NCI-H2196 treated with DMSO at 0.1 percent for 48 hours (cell line): ENCODE measurements at regions not wholly inside any gene's neighbourhood (a gene's known extent, or its start where the extent isn't known, plus 50 kb on each side); places are given as distances from the start of the nearest gene placed in this dataset.
"Not testable (repeated sequence)": the region's sequence is repeated elsewhere in the genome, so short reads cannot be mapped to it uniquely, and the experiment has no call there.

Experiments used
- DNase-seq: peaks from one replicate; lab custom pipeline; 2025; ENCODE audit not compliant: unreplicated experiment; lab: John Stamatoyannopoulos, UW

DNA sequence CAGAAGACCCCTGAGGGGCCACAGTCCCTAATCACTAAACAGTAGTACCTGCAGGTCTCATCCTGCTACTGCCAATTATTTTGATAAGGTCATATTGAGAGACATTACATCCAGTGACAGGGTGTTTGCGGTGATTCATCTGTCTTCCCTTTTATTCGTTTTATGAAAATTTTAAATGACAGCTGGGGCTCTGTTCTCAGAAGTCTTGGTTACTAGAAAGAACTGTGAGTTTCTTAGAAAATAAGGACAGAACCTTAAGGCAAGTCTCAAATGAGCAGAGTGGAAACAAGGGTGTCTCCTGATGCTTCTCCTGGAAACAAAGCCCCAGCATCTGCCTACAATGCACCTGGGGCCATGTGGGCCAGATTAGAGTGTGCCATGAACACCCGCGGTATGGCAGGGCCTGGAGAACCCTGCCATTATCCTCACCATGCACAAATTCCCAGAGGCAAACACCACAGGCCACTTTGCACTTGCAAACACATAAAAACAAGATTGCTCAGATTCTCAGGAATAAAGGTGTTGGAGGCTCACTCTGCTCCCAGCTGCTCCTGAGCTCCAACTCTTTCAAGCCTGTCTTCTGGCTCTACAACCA is 66.3 kb upstream of the IQSEC1 start:
- DNase-seq, result no peak

DNA sequence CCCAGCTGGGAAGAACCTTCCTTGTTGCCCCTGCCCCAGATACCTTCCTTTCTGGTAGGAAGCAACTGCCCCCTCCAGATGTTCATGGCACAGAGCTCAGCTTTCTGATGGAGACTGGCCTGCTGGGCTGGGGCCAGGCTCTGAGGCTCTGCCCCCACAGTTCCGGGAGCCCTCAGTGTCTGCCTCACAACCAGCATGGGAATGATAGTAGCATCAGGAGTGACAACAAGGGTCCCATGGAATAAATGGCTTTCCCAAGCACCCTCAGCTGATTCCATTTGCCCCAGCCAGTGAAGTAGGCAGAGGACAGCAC is 65.6 kb upstream of the IQSEC1 start:
- DNase-seq, result no peak

DNA sequence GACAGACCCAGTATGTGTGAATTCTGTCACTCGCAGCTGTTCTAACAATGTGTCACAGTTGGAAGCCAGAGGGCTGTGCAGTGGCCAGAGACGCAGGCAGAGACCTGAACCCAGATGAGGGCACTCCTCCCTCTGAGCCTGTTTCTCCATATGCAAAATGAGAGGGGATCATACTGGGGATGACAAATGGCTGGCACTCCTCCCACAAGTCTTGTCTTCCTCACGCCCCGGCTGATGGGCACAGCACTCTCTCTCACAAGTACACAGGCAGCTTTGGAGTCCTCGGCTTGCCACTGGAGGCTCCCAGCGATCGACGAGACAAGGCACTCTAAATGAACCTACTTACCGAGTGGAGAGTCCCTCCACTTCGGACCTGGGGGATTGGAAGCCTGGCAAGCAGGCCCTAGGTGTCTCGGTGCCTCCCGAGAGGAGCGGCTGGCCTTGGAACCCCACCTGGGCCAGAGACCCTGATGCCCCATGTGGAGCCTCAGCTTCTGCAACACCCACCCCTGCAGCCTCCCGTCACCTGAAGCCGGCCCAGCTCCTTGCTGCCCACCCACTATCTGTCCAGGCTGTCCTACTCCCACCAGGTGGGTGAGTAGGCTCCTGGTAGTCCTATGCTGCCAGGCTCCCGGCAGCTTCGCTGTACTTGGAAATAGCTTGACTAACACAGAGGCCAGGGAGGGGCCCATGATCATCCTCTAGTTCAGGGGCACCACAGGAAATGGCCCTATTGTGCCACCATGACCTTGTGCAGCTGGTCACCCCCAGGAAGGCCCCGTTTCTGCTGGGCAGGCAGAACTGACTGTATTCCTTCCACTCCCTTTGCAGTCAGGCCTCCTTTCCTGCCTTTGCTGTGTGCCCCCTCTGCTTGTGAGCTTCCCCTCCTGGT is 65.0 kb upstream of the IQSEC1 start:
- DNase-seq, result no peak

GRCh38 chr3:13136848-13137247 is 63.6 kb upstream of the IQSEC1 start:
- not testable (repeated sequence) for DNase-seq

GRCh38 chr3:13136426-13136825 is 63.2 kb upstream of the IQSEC1 start:
- no peak for DNase-seq

- no peak for DNase-seq
Observed at GRCh38 chr3:13135811-13136321, 62.6 kb upstream of the IQSEC1 start.

GRCh38 chr3:13135251-13135810 is 62.1 kb upstream of the IQSEC1 start:
- DNase-seq, result no peak

DNA sequence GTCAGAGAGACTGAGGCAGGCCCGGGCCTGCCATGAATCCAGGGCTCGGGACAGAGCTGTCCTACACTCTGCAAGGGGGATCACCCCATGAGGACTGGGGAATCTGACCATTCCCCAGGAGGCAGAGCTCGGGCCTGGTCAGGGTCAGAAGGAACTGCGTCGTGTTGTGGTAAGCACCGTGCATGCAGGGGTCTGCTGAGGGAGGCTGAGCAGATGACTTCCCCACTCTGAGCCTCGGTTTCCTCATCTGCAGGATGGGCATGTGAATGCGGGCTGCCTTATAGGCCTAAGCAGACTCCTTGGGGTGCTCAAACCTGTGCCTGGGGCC is 61.6 kb upstream of the IQSEC1 start:
- no peak for DNase-seq

DNA sequence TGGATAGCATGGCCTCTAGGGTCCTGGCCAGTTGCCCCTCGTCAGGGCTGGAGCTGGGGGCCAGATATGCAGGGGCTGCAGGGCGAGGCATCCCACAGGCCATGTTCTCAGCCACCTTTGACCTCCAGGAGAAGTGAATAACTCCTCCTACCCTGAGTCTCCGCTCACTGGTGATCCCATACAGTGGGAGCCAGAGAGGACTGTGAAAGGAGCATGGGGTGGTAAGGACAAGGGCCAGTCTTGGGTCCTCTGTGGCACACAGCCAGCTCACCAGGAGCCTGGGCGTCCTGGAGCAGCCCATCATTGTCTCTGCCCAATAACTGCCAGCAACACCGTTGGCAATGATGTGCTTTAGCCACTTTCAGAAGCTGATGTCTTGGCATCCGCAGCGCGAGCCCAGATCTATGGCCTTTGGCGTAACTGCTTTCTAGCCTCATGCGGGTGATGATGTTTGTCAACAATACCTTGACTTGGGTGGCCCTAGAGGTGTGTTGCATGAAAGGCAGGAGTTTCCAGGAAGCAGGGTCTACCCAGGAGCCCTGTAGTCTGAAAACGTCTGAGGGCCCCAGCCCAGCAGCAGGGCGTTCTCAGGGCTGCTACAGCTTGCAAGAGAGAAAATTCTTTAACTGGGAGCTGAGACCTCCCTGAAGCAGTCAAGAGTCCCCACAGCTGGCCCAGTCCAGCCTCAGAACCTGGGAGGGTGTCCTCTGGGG is 61.1 kb upstream of the IQSEC1 start:
- no peak for DNase-seq

DNA sequence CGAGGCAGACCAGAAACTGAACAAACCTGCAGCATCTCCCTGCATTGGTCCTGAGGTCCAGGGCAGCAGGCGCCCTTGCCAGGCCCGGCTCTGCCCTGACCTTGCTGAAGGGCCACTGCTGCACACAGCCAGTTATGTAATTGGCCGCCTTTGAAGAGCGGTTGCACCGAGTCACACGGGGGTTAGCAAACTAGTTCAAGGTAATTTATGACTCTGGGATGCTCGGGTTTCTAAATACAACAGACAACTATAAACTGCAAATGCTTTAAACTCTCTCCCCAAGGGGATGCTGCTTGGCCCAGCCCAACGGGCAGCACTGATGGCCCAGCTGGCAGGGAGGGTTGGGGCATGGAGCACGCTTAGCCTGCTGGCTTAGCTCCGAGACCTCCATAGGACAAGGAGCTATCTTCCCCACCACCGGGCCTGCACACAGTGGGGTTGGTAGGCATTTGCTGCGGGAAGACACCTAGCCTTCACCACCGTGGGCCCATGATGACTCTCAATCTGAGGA is 60.3 kb upstream of the IQSEC1 start:
- no peak for DNase-seq

- DNase-seq, result no peak
Observed at GRCh38 chr3:13132731-13133410, 59.6 kb upstream of the IQSEC1 start.

DNA sequence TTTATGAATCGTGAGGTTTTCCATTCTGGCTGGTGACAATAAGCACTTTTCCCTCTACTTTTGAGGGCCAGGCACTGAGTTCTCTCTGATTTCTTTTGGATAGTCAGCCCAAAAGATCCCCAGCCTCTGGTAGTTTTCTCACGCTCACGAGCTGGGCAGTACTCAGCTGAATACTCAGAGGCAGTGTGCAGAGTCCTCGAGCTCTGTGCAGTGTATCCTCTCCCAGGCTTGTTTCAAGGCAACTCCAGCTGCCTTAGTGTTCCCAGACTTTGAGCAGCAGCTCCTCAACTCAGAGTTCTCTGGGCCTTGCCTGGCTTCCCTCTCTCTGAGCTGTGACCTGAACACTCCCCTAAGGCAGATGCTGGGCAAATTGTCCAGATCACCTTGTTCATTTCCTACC is 59.1 kb upstream of the IQSEC1 start:
- no peak for DNase-seq

GRCh38 chr3:13130464-13131193 is 57.4 kb upstream of the IQSEC1 start:
- no peak for DNase-seq

- no peak for DNase-seq
Observed at GRCh38 chr3:13125092-13126015, 52.1 kb upstream of the IQSEC1 start.

DNA sequence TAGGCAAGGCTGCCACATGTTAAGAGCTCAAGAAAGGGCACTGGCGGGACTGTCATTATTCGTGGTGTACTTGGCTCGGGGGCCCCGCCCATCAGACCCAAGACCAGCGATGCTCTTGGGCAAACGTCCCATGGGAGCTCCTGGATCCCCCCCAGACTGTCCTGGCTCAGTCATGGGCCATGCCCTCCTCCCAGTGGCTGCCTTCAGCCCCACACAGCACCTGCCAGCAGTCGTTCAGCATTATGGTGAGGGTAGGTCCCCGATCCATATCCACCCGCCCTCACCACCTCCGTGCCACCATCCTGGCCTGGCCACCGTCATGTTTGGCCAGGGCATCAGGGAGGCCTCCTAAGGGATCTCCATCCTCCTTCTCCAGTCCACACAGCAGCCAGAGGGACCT is 51.4 kb upstream of the IQSEC1 start:
- DNase-seq, result no peak

DNA sequence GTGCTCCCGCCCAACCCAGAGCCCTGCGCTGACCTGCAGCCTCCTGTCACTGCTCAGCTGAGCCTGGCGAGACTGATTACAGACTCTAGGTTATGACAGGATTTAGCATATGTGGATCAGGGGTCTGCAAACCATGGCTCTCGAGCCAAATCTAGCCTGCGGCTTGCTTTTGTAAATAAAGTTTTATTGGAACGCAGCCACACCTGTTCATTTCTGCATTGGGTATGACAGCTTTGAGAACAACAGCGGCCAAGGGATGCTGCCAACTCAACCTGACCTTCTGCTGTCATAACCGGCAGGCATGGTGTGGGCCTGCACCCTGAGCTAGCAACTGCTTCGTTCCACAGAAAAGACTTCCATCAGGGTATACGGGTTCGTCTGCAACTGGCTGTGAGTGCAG is 50.5 kb upstream of the IQSEC1 start:
- no peak for DNase-seq

GRCh38 chr3:13123013-13123654 is 49.9 kb upstream of the IQSEC1 start:
- no peak for DNase-seq
